A673 (cell line): ENCODE measurements at regions not wholly inside any gene's neighbourhood (a gene's known extent, or its start where the extent isn't known, plus 50 kb on each side); places are given as distances from the start of the nearest gene placed in this dataset.

ENCODE experiments used
- BruUV-seq: library from RNA; stranded (reverse); fragments of 400-500 nt; replicated peaks from 2 replicates; lab custom pipeline; 2021; lab: Mats Ljungman, UMichigan
- CTCF ChIA-PET: fragments of 300-600 bp; sonication (Branson Sonifier 250); formaldehyde crosslinking; loops from one replicate; lab custom pipeline; 2022; ENCODE audit warnings: antibody characterized with exemption; lab: Charles Lee
- POLR2A ChIA-PET: fragments of 300-600 bp; sonication (Branson Sonifier 250); formaldehyde crosslinking; loops from one replicate; lab custom pipeline; 2022; ENCODE audit warnings: antibody characterized with exemption; ENCODE audit not compliant: low non-redundant PET; lab: Charles Lee
- DNase-seq: peaks from one replicate; pipeline ENCODE4 v3.0.0-alpha.2; 2015; ENCODE audit warnings: low spot score
- H3K27ac ChIP-seq: fragments of 200-600 bp; sonication (generic); 2 replicates; pipeline ENCODE4 v1.5.1; 2016; ENCODE audit warnings: mixed run types, low read depth, mild to moderate bottlenecking, mixed read lengths, antibody characterized with exemption, low read length; ENCODE audit not compliant: poor library complexity, severe bottlenecking
- H3K27me3 ChIP-seq: fragments of 200-600 bp; sonication (generic); replicated peaks from 2 replicates; pipeline ENCODE4 v1.6.1; 2017; ENCODE audit warnings: mixed run types, low read depth, mild to moderate bottlenecking, mixed read lengths, antibody characterized with exemption, low read length; ENCODE audit not compliant: insufficient read depth, poor library complexity
- H3K36me3 ChIP-seq: fragments of 200-600 bp; sonication (generic); 2 replicates; pipeline ENCODE4 v1.6.1; 2016; ENCODE audit warnings: mixed run types, mild to moderate bottlenecking, mixed read lengths, antibody characterized with exemption, low read length; ENCODE audit not compliant: insufficient read depth, poor library complexity, severe bottlenecking
- H3K4me1 ChIP-seq: fragments of 200-600 bp; sonication (generic); 2 replicates; pipeline ENCODE4 v1.6.1; 2017; ENCODE audit warnings: mixed run types, mild to moderate bottlenecking, mixed read lengths, antibody characterized with exemption, low read length; ENCODE audit not compliant: insufficient read depth, poor library complexity, severe bottlenecking
- H3K4me3 ChIP-seq: fragments of 200-600 bp; sonication (generic); 2 replicates; pipeline ENCODE4 v1.5.1; 2016; ENCODE audit warnings: low read depth, mixed run types, mild to moderate bottlenecking, mixed read lengths, low read length; ENCODE audit not compliant: poor library complexity, severe bottlenecking
- H3K9me3 ChIP-seq: fragments of 200-600 bp; sonication (generic); 2 replicates; pipeline ENCODE4 v1.6.1; 2016; ENCODE audit warnings: mixed run types, low read depth, mild to moderate bottlenecking, mixed read lengths, antibody characterized with exemption, low read length; ENCODE audit not compliant: poor library complexity, severe bottlenecking
- EZH2 ChIP-seq: fragments of 200-600 bp; sonication (generic); IDR thresholded peaks from 2 replicates; pipeline ENCODE4 v1.6.1; 2017; ENCODE audit warnings: borderline replicate concordance, low read depth, mild to moderate bottlenecking, mixed read lengths, antibody characterized with exemption, low read length; ENCODE audit not compliant: poor library complexity, severe bottlenecking
- intact Hi-C: fragments of 100-400 bp; cut with micrococcal nuclease; formaldehyde crosslinking; loops from one replicate; pipeline ENCODE4 v1.10.0; 2022; ENCODE audit not compliant: unreplicated experiment
- TF ChIP-seq, protein P1 (sequence below): fragments of 300-800, 200-600 bp; sonication (generic); conservative IDR thresholded peaks from 2 replicates; pipeline ENCODE4 v1.5.1; 2017; ENCODE audit warnings: low read depth, mild to moderate bottlenecking, antibody characterized with exemption, low read length, moderate library complexity, mixed read lengths

DNA sequence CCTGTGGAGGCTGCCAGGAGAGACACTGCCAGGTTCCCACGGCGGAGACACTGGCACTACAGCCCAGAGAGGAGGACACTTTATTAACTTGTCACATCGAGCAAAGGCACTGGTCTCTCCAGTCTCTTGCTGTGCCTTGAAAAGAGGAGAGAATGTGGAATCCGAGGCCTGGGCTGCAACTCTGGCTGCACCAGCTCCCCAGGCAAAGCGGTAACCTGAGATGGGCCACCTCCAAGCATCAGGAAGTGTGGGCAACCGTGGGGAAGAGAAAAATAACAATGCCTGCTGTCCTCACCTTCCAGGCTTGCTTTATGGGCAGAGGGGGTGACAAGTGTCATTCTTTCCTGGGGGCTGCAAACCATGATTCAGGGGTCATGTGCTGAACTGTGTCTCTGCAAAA, 91.6 kb upstream of the RGMA start:
- Histone ChIP-seq H3K4me3 (no peak overlapping the region), H3K27me3 (no peaks in the 10 kb centered on the region), H3K4me1 (no peaks in the 10 kb centered on the region), H3K36me3 (no peaks in the 10 kb centered on the region), H3K9me3 (no peaks in the 10 kb centered on the region), H3K27ac (no peak overlapping the region)
- BruUV-seq: no TSS peak
- intact Hi-C loops: no loop called here
- DNase-seq: no peak
- ChIA-PET CTCF (no interaction called here), POLR2A (no interaction called here)
- TF ChIP-seq EZH2: no peak
- TF ChIP-seq, protein P1, sequence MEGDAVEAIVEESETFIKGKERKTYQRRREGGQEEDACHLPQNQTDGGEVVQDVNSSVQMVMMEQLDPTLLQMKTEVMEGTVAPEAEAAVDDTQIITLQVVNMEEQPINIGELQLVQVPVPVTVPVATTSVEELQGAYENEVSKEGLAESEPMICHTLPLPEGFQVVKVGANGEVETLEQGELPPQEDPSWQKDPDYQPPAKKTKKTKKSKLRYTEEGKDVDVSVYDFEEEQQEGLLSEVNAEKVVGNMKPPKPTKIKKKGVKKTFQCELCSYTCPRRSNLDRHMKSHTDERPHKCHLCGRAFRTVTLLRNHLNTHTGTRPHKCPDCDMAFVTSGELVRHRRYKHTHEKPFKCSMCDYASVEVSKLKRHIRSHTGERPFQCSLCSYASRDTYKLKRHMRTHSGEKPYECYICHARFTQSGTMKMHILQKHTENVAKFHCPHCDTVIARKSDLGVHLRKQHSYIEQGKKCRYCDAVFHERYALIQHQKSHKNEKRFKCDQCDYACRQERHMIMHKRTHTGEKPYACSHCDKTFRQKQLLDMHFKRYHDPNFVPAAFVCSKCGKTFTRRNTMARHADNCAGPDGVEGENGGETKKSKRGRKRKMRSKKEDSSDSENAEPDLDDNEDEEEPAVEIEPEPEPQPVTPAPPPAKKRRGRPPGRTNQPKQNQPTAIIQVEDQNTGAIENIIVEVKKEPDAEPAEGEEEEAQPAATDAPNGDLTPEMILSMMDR: no peak

DNA sequence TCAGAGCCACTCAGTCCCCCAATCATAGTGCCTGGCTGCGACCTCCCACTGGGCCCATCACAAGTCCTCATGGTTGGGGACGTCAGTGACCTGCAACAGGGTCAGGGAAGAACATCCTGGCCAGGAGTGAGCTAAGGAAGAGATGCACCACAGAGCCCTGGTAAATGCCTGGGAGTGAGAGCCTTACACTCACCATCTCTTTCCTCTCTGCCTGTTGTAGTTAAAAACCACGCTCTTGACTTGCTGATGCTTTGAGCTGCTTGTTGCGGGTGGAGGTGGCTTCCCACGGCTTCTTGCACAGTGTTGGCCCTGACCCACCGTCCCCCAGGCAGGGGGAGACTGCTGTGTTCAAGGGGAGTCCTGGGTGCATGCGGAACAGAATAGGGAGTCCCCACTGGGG, 91.1 kb upstream of the RGMA start:
- no peak for TF ChIP-seq EZH2
- TF ChIP-seq, protein P1: no peak
- no peaks in the 10 kb centered on the region for H3K4me1 ChIP-seq
- POLR2A ChIA-PET: no interaction called here
- H3K4me3 ChIP-seq: no peak overlapping the region
- H3K27me3 ChIP-seq: no peaks in the 10 kb centered on the region
- intact Hi-C loops: no loop called here
- DNase-seq: no peak
- CTCF ChIA-PET: no interaction called here
- no TSS peak for BruUV-seq
- no peaks in the 10 kb centered on the region for H3K36me3 ChIP-seq
- no peaks in the 10 kb centered on the region for H3K9me3 ChIP-seq
- no peak overlapping the region for H3K27ac ChIP-seq

DNA sequence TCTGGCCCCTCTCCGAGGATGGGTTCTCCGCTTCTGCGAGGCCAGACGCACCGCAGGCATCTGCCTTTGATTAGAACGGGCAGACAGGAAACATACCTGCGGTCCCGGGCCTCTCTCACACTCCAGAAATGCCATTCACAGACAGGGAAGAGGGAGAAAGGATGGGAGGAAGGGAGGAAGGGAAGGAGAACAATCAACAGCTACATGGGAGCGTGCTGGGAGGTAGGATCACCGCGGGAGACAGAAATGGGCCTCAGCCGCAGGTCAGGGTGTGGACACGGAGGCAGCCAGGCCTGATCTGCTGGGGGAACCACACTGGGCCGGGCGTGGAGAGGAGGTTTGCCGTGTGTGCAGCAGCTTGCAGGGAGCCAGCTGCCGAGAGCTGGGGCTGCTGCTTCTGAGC, 90.7 kb upstream of the RGMA start:
- DNase-seq: no peak
- Histone ChIP-seq H3K36me3 (no peaks in the 10 kb centered on the region), H3K27me3 (no peaks in the 10 kb centered on the region), H3K27ac (no peak overlapping the region), H3K4me3 (no peak overlapping the region), H3K4me1 (no peaks in the 10 kb centered on the region), H3K9me3 (no peaks in the 10 kb centered on the region)
- no peak for TF ChIP-seq EZH2
- TF ChIP-seq, protein P1: no peak
- ChIA-PET POLR2A (no interaction called here), CTCF (no interaction called here)
- intact Hi-C loops: no loop called here
- no TSS peak for BruUV-seq
